C4-2B (cell line): ENCODE measurements at regions not wholly inside any gene's neighbourhood (a gene's known extent, or its start where the extent isn't known, plus 50 kb on each side); places are given as distances from the start of the nearest gene placed in this dataset.
"Not testable (repeated sequence)": the region's sequence is repeated elsewhere in the genome, so short reads cannot be mapped to it uniquely, and the experiment has no call there.

Experiments used
- H3K27ac ChIP-seq: fragments of 450-650 bp; 2 replicates; pipeline ENCODE4 v1.5.1; 2017
- ZFX ChIP-seq: fragments of 450-650 bp; IDR thresholded peaks from 2 replicates; pipeline ENCODE4 v1.6.1; 2017
- TF ChIP-seq, protein P1 (sequence below): fragments of 450-650 bp; conservative IDR thresholded peaks from 2 replicates; pipeline ENCODE4 v1.5.1; 2017; ENCODE audit warnings: mild to moderate bottlenecking

DNA sequence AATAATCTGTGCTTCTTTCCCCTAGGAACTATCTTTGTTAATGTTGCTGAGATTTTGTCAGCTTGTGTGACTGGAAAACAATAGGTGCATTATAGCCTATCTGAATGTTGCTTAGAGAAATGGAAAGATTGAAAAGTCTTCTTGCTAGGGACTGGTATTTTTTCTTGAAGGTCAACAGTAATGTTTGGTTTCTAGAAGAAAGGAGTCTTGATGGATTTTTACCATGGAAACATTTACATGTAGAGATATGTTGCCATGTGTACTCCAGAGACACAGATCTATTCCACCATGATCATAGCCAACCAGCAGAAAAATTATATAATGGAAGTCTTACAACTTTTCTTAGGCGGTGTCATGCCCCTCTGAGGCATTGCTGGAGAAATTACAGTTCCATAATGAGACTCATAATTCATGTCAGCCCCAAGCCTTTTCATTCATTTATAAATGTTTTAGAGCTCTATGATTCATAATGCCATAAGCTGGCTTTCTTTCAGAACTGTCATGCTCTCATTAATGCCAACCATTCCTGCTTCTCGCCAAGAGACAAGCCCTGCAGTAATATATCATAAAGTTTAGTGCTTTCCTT is 175.1 kb upstream of the PTPRZ1 start:
- H3K27ac ChIP-seq = no peak overlapping the region
- no peak for TF ChIP-seq ZFX
- TF ChIP-seq, protein P1, sequence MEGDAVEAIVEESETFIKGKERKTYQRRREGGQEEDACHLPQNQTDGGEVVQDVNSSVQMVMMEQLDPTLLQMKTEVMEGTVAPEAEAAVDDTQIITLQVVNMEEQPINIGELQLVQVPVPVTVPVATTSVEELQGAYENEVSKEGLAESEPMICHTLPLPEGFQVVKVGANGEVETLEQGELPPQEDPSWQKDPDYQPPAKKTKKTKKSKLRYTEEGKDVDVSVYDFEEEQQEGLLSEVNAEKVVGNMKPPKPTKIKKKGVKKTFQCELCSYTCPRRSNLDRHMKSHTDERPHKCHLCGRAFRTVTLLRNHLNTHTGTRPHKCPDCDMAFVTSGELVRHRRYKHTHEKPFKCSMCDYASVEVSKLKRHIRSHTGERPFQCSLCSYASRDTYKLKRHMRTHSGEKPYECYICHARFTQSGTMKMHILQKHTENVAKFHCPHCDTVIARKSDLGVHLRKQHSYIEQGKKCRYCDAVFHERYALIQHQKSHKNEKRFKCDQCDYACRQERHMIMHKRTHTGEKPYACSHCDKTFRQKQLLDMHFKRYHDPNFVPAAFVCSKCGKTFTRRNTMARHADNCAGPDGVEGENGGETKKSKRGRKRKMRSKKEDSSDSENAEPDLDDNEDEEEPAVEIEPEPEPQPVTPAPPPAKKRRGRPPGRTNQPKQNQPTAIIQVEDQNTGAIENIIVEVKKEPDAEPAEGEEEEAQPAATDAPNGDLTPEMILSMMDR = no peak

DNA sequence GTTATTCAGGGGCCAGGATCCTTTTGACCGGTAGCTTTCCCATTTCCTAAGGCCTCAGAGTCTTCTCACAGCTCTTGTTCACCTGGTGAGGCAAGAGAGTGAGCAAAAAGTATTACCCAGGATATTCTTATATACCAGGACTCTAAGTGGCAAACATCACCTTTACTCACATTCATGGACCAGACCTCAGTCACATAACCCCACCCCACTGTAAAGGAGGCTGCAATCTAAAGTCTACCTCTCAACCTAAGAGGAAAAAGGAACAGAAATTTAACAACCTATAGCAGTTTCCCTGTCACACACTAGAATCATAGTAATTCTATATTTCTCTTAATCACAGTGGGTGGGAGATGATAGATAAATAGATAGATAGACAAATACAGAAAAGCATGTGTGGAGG is 176.0 kb upstream of the PTPRZ1 start:
- TF ChIP-seq, protein P1 = no peak
- TF ChIP-seq ZFX = no peak
- no peak overlapping the region for H3K27ac ChIP-seq

- H3K27ac ChIP-seq = no peak overlapping the region
- no peak for TF ChIP-seq ZFX
- TF ChIP-seq, protein P1 = no peak
Measured at GRCh38 chr7:121689749-121690148, 183.2 kb upstream of the PTPRZ1 start.

DNA sequence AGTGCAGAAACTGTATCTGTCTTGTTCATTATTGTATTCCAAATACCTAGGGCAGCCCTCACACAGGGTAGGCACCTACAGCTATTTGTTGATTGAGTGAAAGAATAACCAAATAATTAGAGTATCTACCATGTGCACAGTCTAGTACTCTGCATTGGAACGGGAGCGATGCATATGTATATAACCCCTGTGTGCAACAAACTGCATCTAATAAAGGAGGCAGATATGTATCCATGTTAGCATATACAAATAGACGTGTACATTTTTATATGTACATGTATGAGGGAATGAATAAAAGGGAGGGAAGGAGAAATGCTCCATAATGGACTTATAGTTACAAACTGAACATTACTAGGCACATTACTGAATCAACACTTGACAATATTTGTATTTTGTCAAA is 191.3 kb upstream of the PTPRZ1 start:
- H3K27ac ChIP-seq = no peak overlapping the region
- TF ChIP-seq, protein P1 = no peak
- no peak for TF ChIP-seq ZFX

DNA sequence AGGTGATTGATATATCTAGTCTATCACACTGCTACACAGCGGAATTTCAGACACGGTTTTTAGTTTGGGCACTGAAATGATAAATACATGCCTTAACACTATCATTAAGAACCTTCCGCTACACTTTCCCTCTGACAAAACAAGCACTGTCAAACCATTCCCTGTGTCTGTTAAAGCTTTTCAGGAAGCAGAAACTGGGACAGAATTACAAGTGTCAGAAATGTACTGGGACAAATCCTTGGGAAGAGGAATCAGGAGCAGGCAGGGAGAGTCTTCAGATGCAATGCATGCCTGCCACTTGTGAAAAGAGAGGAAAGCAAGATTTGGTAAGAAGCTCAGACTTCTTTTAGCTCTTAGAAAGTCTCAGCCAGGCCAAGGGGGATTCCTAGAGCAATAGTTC is 196.8 kb upstream of the PTPRZ1 start:
- TF ChIP-seq, protein P1 = no peak
- TF ChIP-seq ZFX = no peak
- H3K27ac ChIP-seq = no peak overlapping the region

DNA sequence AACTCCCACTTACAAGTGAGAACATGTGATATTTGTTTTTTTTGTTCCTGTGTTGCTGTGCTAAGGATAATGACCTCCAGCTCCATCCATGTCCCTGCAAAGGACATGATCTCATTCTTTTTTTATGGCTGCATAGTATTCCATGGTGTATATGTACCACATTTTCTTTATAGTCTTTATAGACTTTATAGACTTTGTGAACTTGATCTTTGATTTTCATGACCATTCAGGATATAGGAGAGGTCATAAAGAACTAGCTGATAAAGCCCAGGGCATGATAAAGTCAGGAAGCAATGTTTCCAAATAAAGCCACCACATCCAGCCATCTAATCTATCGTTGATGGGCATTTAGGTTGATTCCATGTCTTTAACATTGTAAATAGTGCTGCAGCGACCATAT is 198.5 kb upstream of the PTPRZ1 start:
- not testable (repeated sequence) for H3K27ac ChIP-seq

DNA sequence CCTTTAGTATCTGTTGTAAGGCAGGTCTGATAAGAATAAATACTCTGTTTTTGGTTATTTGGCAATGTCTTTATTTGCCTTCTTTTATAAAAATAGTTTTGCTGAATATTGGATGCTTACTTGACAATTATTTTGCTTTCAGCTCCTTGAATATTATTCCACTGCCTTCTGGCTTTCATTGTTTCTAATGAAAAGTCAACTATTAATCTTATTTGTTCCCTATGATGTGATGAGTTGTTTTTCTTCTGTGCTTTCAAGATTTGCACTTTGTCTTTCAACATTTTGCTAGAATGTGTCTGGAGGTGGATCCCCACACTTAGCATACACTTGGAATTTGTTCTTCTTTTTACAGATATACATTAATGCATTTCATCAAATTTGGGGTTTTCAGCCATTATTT is 203.8 kb upstream of the PTPRZ1 start:
- no peak overlapping the region for H3K27ac ChIP-seq
- no peak for TF ChIP-seq ZFX
- TF ChIP-seq, protein P1 = no peak

- H3K27ac ChIP-seq = no peak overlapping the region
- TF ChIP-seq, protein P1 = no peak
- TF ChIP-seq ZFX = no peak
Measured at GRCh38 chr7:121666306-121666705, 206.7 kb upstream of the PTPRZ1 start.
